NK-92 treated with Interleukin-12 subunit alpha and Interleukin-12 subunit beta, amount 100 ng/mL, for 24 hours (cell line): ENCODE measurements at regions not wholly inside any gene's neighbourhood (a gene's known extent, or its start where the extent isn't known, plus 50 kb on each side); places are given as distances from the start of the nearest gene placed in this dataset.
"Not testable (repeated sequence)": the region's sequence is repeated elsewhere in the genome, so short reads cannot be mapped to it uniquely, and the experiment has no call there.

Source experiments
- DNase-seq: peaks from one replicate; lab custom pipeline; 2025; lab: John Stamatoyannopoulos, UW

DNA sequence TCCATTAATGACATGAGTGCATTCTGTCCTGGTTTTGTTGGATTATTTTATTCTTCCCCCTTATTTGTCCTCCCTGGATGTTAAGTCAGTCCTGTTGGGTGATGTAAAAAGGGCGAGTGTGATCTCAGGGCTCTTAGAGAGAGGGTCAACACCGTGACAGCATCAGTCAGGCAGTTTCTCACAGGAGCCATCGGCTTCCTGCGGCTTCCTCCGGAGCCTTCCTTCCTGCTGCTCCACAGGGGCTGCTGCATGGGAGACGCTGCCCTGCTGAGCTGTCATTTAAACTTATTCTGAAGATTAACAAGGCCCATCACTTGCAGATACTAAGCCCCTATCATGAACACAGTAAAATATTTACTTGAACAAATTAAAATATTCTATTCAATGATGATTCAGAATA lies 211.3 kb downstream of the SPATA31A1 start:
- DNase-seq: not testable (repeated sequence)

GRCh38 chr9:39567396-39567795 lies 211.9 kb downstream of the SPATA31A1 start:
- not testable (repeated sequence) for DNase-seq

DNA sequence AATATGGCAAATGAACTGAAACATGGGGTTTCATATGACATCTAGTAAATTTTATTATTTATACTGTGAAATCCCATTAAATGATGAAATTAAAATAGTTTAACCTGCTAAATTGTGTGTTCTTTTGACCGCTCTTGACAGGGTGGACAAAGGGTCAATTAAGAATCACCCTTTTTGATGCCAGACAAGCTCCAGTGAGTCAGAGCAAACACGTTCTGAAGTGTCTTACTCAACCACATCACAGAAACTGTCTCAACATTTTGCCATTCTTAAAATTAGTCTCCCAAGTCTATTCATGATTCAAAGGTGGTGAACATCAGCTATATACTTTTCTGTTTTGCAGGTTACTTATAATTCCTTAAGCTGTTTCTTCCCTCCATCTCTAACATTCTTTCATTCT lies 213.4 kb downstream of the SPATA31A1 start:
- not testable (repeated sequence) for DNase-seq

DNA sequence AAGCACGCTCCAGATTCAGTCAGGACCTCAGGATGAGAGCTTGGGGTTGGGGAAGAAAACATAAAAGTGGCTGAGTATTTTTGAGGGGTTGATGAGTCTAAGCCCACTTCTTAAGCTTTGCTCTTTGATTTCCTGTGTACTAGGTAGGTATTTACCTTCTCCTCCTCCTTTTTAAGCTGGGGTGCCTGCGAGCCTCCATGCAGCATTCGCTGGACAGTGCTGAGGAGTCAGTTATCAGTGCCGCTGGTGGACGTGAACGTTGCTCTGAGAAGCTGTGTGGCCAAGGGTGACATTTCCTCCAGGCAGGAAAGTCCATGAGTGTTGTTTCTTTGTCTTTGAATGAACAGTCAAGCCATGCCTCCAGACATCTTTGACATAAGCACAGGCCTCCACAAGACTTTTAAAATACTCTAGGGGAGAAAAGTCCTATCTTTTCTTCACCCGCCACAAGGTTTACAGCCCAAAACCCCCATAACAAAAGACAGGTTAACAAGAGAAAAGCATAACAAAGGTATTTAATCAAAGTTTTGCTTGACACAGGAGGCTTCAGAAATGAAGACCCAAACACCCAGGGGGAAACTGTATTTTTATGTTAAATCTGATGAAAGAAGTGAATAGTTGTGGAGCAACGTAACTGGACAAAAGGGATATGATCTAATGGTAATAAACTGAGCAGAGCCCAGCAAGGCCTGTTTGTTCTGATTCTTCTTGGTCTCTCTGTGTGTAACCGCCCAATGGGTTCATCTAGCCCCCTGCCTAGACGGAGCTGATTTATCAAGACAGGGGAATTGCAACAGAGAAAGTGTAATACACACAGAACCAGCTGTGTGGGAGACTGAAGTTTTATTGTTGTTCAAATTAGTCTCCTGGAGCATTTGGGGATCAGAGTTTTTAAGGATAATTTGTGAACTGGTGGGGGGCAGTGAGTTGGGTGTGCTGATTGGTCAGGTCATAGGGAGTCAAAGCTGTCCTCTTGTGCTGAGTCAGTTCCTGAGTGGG lies 217.9 kb downstream of the SPATA31A1 start:
- not testable (repeated sequence) for DNase-seq

- not testable (repeated sequence) for DNase-seq
These were observed 223.5 kb downstream of the SPATA31A1 start for GRCh38 chr9:39579000-39579399.

- not testable (repeated sequence) for DNase-seq
These were observed 225.8 kb downstream of the SPATA31A1 start for GRCh38 chr9:39581296-39581695.

GRCh38 chr9:39582677-39583412 lies 227.4 kb downstream of the SPATA31A1 start:
- DNase-seq: not testable (repeated sequence)

GRCh38 chr9:39583413-39583747 lies 227.9 kb downstream of the SPATA31A1 start:
- not testable (repeated sequence) for DNase-seq

GRCh38 chr9:39585233-39585632 lies 229.8 kb downstream of the SPATA31A1 start:
- not testable (repeated sequence) for DNase-seq

- DNase-seq: no peak
These were observed 232.5 kb downstream of the SPATA31A1 start for GRCh38 chr9:39587844-39588499.

DNA sequence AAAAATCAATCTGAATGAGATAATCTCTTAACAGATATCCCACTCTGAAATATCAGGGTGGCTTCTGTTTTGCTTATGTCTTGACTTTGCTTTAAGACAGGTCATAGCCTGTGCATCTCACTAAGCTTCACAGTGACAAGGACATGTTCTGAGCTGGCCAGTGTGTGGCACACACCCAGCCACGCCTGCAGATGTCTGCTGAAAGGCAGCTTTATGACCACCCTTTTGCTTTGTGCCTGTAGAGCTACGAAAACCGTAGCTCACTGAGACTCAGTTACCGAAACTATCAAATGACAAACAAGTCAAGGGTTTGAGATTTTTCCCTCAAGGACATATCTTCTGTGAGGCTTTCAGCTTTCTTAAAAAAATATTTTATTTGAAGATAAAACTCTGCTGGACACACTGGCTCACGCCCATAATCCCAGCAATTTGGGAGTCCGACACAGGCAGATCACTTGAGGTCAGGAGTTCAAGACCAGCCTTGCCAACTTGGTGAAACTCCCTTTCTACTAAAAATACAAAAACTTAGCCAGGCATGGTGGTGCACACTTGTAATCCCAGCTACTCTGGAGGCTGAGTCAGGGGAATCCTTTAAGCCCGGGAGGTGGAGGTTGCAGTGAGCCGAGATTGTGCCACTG lies 233.2 kb downstream of the SPATA31A1 start:
- DNase-seq: no peak

DNA sequence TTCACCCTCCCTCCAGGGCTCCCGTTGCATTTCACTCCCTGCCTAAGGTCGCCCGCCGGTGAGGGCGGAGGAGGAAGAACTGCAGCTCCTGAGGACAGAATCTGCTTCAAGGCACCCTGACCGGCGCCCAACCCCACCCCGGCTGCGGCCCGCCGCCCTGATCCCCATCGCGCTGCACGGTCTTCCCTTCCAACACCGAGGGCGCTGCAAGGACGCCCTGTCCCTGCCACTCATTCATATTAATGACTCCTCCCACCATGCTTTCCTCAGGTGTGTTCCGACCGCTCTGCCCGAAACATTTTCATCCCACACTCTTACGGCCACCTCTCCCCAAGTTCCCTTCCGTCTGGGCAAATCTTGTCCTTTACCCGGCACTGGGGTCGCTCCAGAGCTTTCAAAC lies 248.6 kb downstream of the SPATA31A1 start:
- DNase-seq: not testable (repeated sequence)

GRCh38 chr9:39611449-39612231 lies 256.2 kb downstream of the SPATA31A1 start:
- DNase-seq: not testable (repeated sequence)

DNA sequence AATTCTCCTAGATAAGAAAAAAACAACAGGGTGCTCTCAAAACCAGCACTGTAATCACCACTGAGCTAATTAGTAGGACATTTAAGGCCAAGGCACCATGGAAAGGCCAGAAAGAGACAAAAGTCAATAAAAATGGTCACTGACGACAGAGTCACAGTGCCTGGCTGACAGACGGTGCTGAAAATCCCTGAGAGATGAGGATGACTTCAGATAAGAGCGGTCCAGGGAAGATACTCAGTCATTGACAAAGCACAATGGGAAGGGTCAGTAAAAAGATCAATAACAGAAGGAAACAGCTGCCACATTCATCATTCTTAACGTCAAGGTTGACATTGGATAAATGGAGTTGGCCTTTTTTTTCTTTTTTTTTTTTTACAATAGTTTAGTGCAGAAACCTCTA lies 261.0 kb downstream of the SPATA31A1 start:
- DNase-seq: not testable (repeated sequence)

DNA sequence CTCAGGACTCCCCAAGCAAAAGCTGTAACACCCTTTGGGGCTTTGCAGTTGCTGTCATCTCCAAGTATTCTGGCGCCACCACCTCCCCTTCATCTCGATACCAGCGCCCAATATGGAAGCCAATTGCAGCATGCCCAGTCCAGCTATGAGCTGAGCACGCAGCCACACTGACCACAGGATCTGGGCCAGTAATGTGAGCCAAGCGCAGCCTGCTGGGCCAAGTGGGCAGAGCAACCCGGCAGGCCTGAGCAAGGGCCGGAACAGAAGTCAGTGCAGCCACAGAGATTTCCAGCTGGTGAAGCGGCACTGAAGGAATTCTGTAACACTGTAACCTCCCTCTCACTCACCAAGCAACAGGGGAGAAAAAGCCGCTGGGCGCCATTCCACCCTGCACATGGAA lies 268.6 kb downstream of the SPATA31A1 start:
- DNase-seq: not testable (repeated sequence)

DNA sequence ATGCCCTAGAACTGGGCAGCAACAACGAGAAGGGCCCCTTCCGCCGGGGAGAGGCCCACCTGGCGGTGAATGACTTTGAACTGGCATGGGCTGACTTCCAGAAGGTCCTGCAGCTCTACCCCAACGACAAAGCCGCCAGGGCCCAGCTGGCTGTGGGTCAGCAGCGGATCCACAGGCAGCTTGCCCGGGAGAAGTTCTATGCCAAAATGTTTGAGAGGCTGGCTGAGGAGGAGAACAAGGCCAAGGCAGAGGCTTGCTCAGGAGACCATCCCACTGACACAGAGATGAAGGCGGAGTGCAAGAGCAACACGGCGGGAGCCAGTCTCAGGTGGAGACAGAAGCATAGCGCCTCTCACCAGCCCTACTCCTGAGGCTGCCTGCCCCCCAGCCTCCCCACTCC lies 276.6 kb downstream of the SPATA31A1 start:
- DNase-seq: not testable (repeated sequence)

DNA sequence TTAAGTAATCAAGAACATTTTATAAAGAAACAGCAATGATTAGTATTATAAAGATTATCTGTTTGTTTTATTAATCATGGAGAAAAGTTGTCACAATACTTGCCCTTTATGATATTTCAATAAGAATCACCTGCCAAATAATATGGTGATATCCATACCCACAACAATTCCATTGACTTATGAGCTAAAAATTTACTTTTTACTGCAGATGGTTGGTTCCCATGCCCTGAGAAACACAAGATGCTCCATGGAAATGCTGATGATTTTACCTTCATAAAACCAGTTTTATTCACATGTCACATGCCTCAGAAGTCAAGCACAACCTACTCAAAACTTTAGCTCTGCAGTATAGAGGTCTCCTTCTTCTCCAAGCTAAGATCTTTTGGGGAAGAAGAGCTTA lies 293.6 kb downstream of the SPATA31A1 start:
- not testable (repeated sequence) for DNase-seq

DNA sequence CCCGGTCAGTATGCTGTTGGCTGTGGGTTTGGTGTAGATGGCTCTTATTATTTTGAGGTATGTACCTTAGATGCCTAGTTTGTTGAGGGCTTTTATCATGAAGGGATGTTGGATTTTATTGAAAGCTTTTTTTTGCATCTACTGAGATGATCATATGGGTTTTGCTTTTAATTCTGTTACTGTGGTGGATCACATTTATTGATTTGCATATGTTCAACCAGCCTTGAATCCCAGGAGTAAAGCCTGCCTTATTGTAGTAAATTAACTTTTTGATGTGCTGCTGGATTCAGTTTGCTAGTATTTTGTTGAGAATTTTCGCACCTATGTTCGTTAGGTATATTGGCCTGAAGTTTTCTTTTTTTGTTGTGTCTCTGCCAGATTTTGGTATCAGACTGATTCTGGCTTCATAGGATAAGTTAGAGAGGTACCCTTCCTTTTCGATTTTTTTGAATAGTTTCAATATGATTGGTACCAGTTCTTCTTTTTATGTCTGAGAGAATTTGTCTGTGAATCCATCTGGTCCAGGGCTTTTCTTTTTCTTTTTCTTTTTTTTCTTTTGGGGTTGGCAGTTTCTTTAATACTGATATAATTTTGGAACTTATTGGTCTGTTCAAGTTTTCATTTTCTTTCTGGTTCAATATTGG lies 301.6 kb downstream of the SPATA31A1 start:
- DNase-seq: not testable (repeated sequence)

DNA sequence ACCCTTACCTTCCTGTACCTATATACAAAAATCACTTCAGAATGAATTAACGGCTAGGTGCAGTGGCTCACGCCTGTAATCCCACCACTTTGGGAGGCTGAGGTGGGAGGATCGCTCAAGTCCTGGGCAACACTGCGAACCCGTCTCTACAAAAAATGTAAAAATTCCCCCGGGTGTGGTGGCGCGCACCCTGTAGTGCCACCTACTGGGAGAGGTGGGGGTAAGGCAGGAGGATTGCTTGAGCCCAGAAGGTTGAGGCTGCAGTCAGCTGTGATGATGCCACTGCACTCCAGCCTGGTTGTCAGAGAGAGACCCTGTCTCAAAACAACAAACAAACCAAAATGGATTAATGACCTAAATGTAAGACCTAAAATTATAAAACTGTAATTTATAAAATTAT lies 307.6 kb downstream of the SPATA31A1 start:
- not testable (repeated sequence) for DNase-seq

DNA sequence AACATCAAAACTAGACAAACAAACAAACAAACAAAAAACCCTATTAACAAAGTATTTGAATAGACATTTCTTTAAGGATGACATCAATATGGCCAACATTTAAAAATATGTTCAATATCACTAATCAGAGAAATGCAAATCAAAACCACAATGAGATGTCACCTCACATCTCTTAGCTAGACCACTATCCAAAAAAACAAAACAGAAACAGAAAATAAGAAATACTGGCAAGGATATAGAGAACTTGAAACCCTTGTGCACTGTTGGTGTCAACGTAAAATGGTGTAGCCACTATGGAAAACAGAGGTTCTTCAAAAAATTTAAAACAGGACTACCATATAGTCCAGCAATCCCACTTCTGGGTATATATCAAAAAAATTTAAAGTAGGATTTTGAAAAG lies 308.2 kb downstream of the SPATA31A1 start:
- DNase-seq: not testable (repeated sequence)
